ENCODE measurements at regions not wholly inside any gene's neighbourhood (a gene's known extent, or its start where the extent isn't known, plus 50 kb on each side); places are given as distances from the start of the nearest gene placed in this dataset.

DNA sequence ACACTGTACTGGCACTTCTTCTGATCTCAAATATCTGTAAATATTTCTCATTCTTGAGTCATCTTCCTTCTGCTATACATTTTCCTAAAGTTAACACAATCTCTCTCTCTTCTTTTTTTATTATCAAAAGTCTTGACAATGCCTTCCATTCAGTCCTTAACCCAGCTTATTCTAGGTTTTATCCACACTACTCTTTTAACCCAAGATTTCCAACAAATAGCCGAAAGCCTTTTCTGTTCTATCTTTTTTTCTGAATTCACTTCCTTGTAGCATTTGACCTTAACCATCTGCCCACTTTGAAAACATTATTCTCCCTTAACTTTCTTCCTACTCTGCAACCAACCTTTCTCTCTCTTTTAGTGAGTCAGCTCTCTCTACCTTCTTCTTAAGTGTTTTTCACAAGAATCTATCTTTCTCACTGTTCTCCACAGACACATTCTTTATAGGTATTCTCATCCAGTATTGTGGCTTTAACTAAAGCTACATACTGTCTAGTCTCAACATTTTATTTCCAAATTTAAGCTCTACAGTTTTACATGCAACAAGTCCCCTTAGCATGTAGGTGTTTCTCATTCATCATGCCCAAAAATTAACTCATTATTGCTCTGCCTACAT, 915.6 kb downstream of the KCNMA1 start:
- DNase-seq (ENCODE audit: low read depth) = no peak
- TF ChIP-seq, protein P1, sequence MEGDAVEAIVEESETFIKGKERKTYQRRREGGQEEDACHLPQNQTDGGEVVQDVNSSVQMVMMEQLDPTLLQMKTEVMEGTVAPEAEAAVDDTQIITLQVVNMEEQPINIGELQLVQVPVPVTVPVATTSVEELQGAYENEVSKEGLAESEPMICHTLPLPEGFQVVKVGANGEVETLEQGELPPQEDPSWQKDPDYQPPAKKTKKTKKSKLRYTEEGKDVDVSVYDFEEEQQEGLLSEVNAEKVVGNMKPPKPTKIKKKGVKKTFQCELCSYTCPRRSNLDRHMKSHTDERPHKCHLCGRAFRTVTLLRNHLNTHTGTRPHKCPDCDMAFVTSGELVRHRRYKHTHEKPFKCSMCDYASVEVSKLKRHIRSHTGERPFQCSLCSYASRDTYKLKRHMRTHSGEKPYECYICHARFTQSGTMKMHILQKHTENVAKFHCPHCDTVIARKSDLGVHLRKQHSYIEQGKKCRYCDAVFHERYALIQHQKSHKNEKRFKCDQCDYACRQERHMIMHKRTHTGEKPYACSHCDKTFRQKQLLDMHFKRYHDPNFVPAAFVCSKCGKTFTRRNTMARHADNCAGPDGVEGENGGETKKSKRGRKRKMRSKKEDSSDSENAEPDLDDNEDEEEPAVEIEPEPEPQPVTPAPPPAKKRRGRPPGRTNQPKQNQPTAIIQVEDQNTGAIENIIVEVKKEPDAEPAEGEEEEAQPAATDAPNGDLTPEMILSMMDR (conservative IDR thresholded peaks at IDR 0.05; ENCODE audit: low read depth, low read length) = no peak
- H3K4me3 ChIP-seq (ENCODE audit: low read depth, low read length) = no peak overlapping the region

GRCh38 chr10:76719006-76719405, 918.6 kb downstream of the KCNMA1 start:
- DNase-seq (ENCODE audit: low read depth) = no peak
- no peak overlapping the region for H3K4me3 ChIP-seq (ENCODE audit: low read depth, low read length)
- TF ChIP-seq, protein P1 (conservative IDR thresholded peaks at IDR 0.05; ENCODE audit: low read depth, low read length) = no peak

DNA sequence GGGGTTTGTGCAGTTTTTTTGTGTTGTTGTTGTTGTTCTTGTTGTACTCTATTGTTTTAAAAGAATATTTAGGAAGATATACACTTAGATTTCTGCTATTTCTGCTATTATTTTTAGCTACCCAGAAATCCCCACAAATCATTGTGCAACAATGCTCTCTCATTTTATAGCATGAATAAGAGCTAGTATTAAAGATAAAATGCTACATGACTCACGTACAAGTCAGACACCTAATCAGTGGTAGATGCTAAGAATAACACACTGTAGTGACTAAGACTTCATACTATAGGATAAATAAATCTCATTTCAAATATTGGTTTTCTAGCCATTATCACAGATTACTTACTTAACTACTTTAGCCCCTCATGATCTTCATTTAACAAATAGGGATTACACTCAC, 920.5 kb downstream of the KCNMA1 start:
- peak; percentile 58 for DNase-seq (ENCODE audit: low read depth)
- H3K4me3 ChIP-seq (ENCODE audit: low read depth, low read length) = no peak overlapping the region
- TF ChIP-seq, protein P1 (conservative IDR thresholded peaks at IDR 0.05; ENCODE audit: low read depth, low read length) = no peak

GRCh38 chr10:76711222-76711997, 926.2 kb downstream of the KCNMA1 start:
- TF ChIP-seq, protein P1 (conservative IDR thresholded peaks at IDR 0.05; ENCODE audit: low read depth, low read length) = no peak
- DNase-seq (ENCODE audit: low read depth) = no peak
- no peak overlapping the region for H3K4me3 ChIP-seq (ENCODE audit: low read depth, low read length)

- no peak overlapping the region for H3K4me3 ChIP-seq (ENCODE audit: low read depth, low read length)
- TF ChIP-seq, protein P1 (conservative IDR thresholded peaks at IDR 0.05; ENCODE audit: low read depth, low read length) = no peak
- DNase-seq (ENCODE audit: low read depth) = no peak
These were observed 937.4 kb downstream of the KCNMA1 start for GRCh38 chr10:76700241-76700640.

GRCh38 chr10:76697923-76698322, 939.7 kb downstream of the KCNMA1 start:
- no peak for DNase-seq (ENCODE audit: low read depth)
- H3K4me3 ChIP-seq (ENCODE audit: low read depth, low read length) = no peak overlapping the region
- TF ChIP-seq, protein P1 (conservative IDR thresholded peaks at IDR 0.05; ENCODE audit: low read depth, low read length) = peak; percentile 30

DNA sequence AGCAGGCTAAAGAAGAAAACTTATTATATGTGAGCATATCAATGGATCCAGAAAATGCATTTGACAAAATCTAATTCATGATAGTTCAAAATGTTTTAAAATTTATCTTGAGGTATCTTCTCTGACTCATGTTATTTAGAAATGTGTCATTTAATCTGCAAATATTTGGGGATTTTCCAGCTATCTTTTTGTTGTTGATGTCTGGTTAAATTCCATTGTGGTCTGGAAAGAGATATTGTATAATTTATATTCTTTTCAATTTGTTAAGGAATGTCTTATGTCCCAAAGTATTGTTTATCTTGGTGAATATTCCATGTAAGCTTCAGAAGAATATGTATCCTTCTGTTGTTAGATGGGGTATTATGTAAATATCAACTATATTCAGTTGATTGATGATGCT, 942.5 kb downstream of the KCNMA1 start:
- TF ChIP-seq, protein P1 (conservative IDR thresholded peaks at IDR 0.05; ENCODE audit: low read depth, low read length) = no peak
- no peak for DNase-seq (ENCODE audit: low read depth)
- no peak overlapping the region for H3K4me3 ChIP-seq (ENCODE audit: low read depth, low read length)
